ENCODE measurements at regions not wholly inside any gene's neighbourhood (a gene's known extent, or its start where the extent isn't known, plus 50 kb on each side); places are given as distances from the start of the nearest gene placed in this dataset.

- Histone ChIP-seq H3K9me2 (ENCODE audit: insufficient read depth) (peaks cover 23% of the 10 kb centered on the region; the same call in 1 of the 2 replicates), H3F3A (replicated peaks; ENCODE audit: low read depth) (no peaks in the 10 kb centered on the region), H3K27ac (ENCODE audit: low read depth) (no peak overlapping the region), H3K4me2 (no peak overlapping the region), H3K27me3 (ENCODE audit: insufficient read depth) (no peaks in the 10 kb centered on the region), H4K20me1 (replicated peaks; ENCODE audit: insufficient read depth) (no peaks in the 10 kb centered on the region), H3K4me1 (ENCODE audit: insufficient read depth) (no peaks in the 10 kb centered on the region), H3K4me3 (no peak overlapping the region), H3K79me2 (replicated peaks; ENCODE audit: insufficient read depth) (no peaks in the 10 kb centered on the region), H2AFZ (no peak overlapping the region), H3K36me3 (ENCODE audit: insufficient read depth) (no peaks in the 10 kb centered on the region)
- ATAC-seq = no peak
- H3K4me3 Mint-ChIP-seq = no peak overlapping the region
- no peak for TF ChIP-seq ZNF331 (CRISPR knock-in tag; IDR thresholded peaks at IDR 0.05; ENCODE audit: low read depth)
- no peak for TF ChIP-seq CTCF (conservative IDR thresholded peaks at IDR 0.05; ENCODE audit: low read depth in 2 of 2)
- no peak for DNase-seq (ENCODE audit: low spot score)
- peaks cover 22% of the 10 kb centered on the region; the same call in 2 of the 3 replicates for H3K9me3 Mint-ChIP-seq
- no peak overlapping the region for H3K27ac Mint-ChIP-seq
- H3K4me1 Mint-ChIP-seq = peaks cover 13% of the 10 kb centered on the region; the same call in 2 of the 3 replicates
- peaks cover 21% of the 10 kb centered on the region for H3K36me3 Mint-ChIP-seq (ENCODE audit: low read depth)
- peaks cover 2% of the 10 kb centered on the region for H3K27me3 Mint-ChIP-seq (ENCODE audit: insufficient read depth, low read depth, poor library complexity)
Observed at GRCh38 chr9:13478639-13479038, 199.1 kb upstream of the MPDZ start.

GRCh38 chr9:13478160-13478559, 198.7 kb upstream of the MPDZ start:
- Mint-ChIP-seq H3K4me1 (peaks cover 13% of the 10 kb centered on the region; the same call in 2 of the 3 replicates), H3K36me3 (ENCODE audit: low read depth) (peaks cover 21% of the 10 kb centered on the region), H3K4me3 (no peak overlapping the region)
- TF ChIP-seq REST (IDR thresholded peaks at IDR 0.05; ENCODE audit: unreplicated experiment) (no peak), ZNF462 (CRISPR knock-in tag; IDR thresholded peaks at IDR 0.05) (no peak), EZH2phosphoT487 (IDR thresholded peaks at IDR 0.05; ENCODE audit: unreplicated experiment) (no peak), ETS1 (IDR thresholded peaks at IDR 0.05) (no peak)

More at GRCh38 chr9:13478160-13478559, 198.7 kb upstream of the MPDZ start:
- H3K4me1 ChIP-seq (ENCODE audit: insufficient read depth) = no peaks in the 10 kb centered on the region
- no peak overlapping the region for H3K27ac ChIP-seq (ENCODE audit: low read depth)
- H3K4me3 ChIP-seq = no peak overlapping the region
- no peak overlapping the region for H3K27ac Mint-ChIP-seq
- no peaks in the 10 kb centered on the region for H3K27me3 ChIP-seq (ENCODE audit: insufficient read depth)
- DNase-seq (ENCODE audit: low spot score) (no peak), ATAC-seq (no peak)
- no peaks in the 10 kb centered on the region for H4K20me1 ChIP-seq (replicated peaks; ENCODE audit: insufficient read depth)
- no peak overlapping the region for H3K4me2 ChIP-seq
- no peaks in the 10 kb centered on the region for H3K36me3 ChIP-seq (ENCODE audit: insufficient read depth)
- peaks cover 22% of the 10 kb centered on the region; the same call in 2 of the 3 replicates for H3K9me3 Mint-ChIP-seq
- H3K79me2 ChIP-seq (replicated peaks; ENCODE audit: insufficient read depth) = no peaks in the 10 kb centered on the region
- peaks cover 18% of the 10 kb centered on the region; the same call in 1 of the 2 replicates for H3K9me2 ChIP-seq (ENCODE audit: insufficient read depth)
- H3F3A ChIP-seq (replicated peaks; ENCODE audit: low read depth) = no peaks in the 10 kb centered on the region
- peaks cover 2% of the 10 kb centered on the region for H3K27me3 Mint-ChIP-seq (ENCODE audit: insufficient read depth, low read depth, poor library complexity)
- H2AFZ ChIP-seq = no peak overlapping the region

Measured in GM23338 (cell line).